GM23338 (cell line): ENCODE measurements at regions not wholly inside any gene's neighbourhood (a gene's known extent, or its start where the extent isn't known, plus 50 kb on each side); places are given as distances from the start of the nearest gene placed in this dataset.

Experiments used
- ATAC-seq: fragments of 200-7000 bp; cut with Tn5 transposase; 3 replicates; pipeline ENCODE4 v1.9.1; 2020
- DNase-seq: peaks from one replicate; pipeline ENCODE4 v3.0.0-alpha.2; 2015; ENCODE audit warnings: low spot score
- H2AFZ ChIP-seq: fragments of 200-600 bp; sonication (generic); 2 replicates; pipeline ENCODE4 v1.8.0; 2016; ENCODE audit warnings: antibody characterized with exemption, mild to moderate bottlenecking, moderate library complexity
- H3F3A ChIP-seq: fragments of 200-600 bp; sonication (generic); replicated peaks from 2 replicates; pipeline ENCODE4 v1.8.0; 2017; ENCODE audit warnings: antibody characterized with exemption, mixed run types, low read depth
- H3K27ac ChIP-seq: fragments of 200-600 bp; sonication (generic); 2 replicates; pipeline ENCODE4 v1.6.1; 2016; ENCODE audit warnings: low read depth
- H3K27me3 ChIP-seq: fragments of 200-600 bp; sonication (generic); 2 replicates; pipeline ENCODE4 v1.8.0; 2016; ENCODE audit warnings: mild to moderate bottlenecking, mixed run types, moderate library complexity; ENCODE audit not compliant: insufficient read depth
- H3K36me3 ChIP-seq: fragments of 200-600 bp; sonication (generic); 2 replicates; pipeline ENCODE4 v1.8.0; 2016; ENCODE audit warnings: mild to moderate bottlenecking; ENCODE audit not compliant: insufficient read depth
- H3K4me1 ChIP-seq: fragments of 200-600 bp; sonication (generic); 2 replicates; pipeline ENCODE4 v1.8.0; 2016; ENCODE audit warnings: mild to moderate bottlenecking, moderate library complexity; ENCODE audit not compliant: insufficient read depth
- H3K4me2 ChIP-seq: fragments of 200-600 bp; sonication (generic); 2 replicates; pipeline ENCODE4 v1.7.1; 2017; ENCODE audit warnings: mixed run types
- H3K4me3 ChIP-seq: fragments of 200-600 bp; sonication (generic); 2 replicates; pipeline ENCODE4 v1.6.1; 2016; ENCODE audit warnings: mixed run types
- H3K79me2 ChIP-seq: fragments of 200-600 bp; sonication (generic); replicated peaks from 2 replicates; pipeline ENCODE4 v1.8.0; 2017; ENCODE audit warnings: mild to moderate bottlenecking; ENCODE audit not compliant: insufficient read depth
- H3K9me2 ChIP-seq: fragments of 200-600 bp; sonication (generic); 2 replicates; pipeline ENCODE4 v1.8.0; 2017; ENCODE audit not compliant: insufficient read depth
- H4K20me1 ChIP-seq: fragments of 200-600 bp; sonication (generic); replicated peaks from 2 replicates; pipeline ENCODE4 v1.8.0; 2017; ENCODE audit warnings: mild to moderate bottlenecking; ENCODE audit not compliant: insufficient read depth
- H3K27ac Mint-ChIP-seq: 2 replicates; pipeline ENCODE4 v1.8.0; 2020; ENCODE audit warnings: inconsistent platforms, mild to moderate bottlenecking, moderate library complexity, mixed read lengths
- H3K27me3 Mint-ChIP-seq: 3 replicates; pipeline ENCODE4 v1.8.0; 2022; ENCODE audit warnings: low read depth, mild to moderate bottlenecking, moderate library complexity, mixed read lengths, inconsistent platforms; ENCODE audit not compliant: insufficient read depth, poor library complexity
- H3K36me3 Mint-ChIP-seq: 3 replicates; pipeline ENCODE4 v1.8.0; 2021; ENCODE audit warnings: low read depth, mild to moderate bottlenecking, inconsistent platforms, moderate library complexity, mixed read lengths
- H3K4me1 Mint-ChIP-seq: 3 replicates; pipeline ENCODE4 v1.8.0; 2020; ENCODE audit warnings: mild to moderate bottlenecking, inconsistent platforms, mixed read lengths
- H3K4me3 Mint-ChIP-seq: 3 replicates; pipeline ENCODE4 v1.8.0; 2021; ENCODE audit warnings: moderate library complexity, mild to moderate bottlenecking, inconsistent platforms, mixed read lengths
- H3K9me3 Mint-ChIP-seq: 3 replicates; pipeline ENCODE4 v1.8.0; 2020; ENCODE audit warnings: moderate library complexity, mild to moderate bottlenecking, inconsistent platforms, mixed read lengths
- CREB1 ChIP-seq: fragments of 250-450 bp; sonication (Bioruptor Pico); IDR thresholded peaks from 2 replicates; pipeline ENCODE4 v1.5.0; 2020; ENCODE audit warnings: low read depth, mild to moderate bottlenecking, moderate library complexity
- CTCF ChIP-seq, 2 experiments: fragments of 200-600 bp in 1 of 2; sonication (generic) in 1 of 2; conservative IDR thresholded peaks; 2 replicates each; pipeline versions ENCODE4 v1.5.1 to v1.6.1; 2016 to 2017; ENCODE audit warnings: antibody characterized with exemption in 2 of 2, low read depth in 2 of 2, mild to moderate bottlenecking in 2 of 2, moderate library complexity in 1 of 2
- ETS1 ChIP-seq: IDR thresholded peaks from 2 replicates; pipeline ENCODE4 v1.6.1; 2016; ENCODE audit warnings: antibody characterized with exemption
- EZH2 ChIP-seq: fragments of 200-600 bp; sonication (generic); IDR thresholded peaks from one replicate; pipeline ENCODE4 v1.8.0; 2017; ENCODE audit warnings: antibody characterized with exemption, mild to moderate bottlenecking, low read depth; ENCODE audit not compliant: unreplicated experiment
- EZH2phosphoT487 ChIP-seq: fragments of 200-600 bp; sonication (generic); IDR thresholded peaks from one replicate; pipeline ENCODE4 v1.8.1; 2018; ENCODE audit warnings: antibody characterized with exemption; ENCODE audit not compliant: unreplicated experiment
- JUNB ChIP-seq: IDR thresholded peaks from one replicate; pipeline ENCODE4 v1.6.1; 2016; ENCODE audit warnings: antibody characterized with exemption; ENCODE audit not compliant: unreplicated experiment
- NANOG ChIP-seq: IDR thresholded peaks from 2 replicates; pipeline ENCODE4 v1.6.1; 2016; ENCODE audit warnings: antibody characterized with exemption, borderline replicate concordance
- POLR2AphosphoS5 ChIP-seq: IDR thresholded peaks from 2 replicates; pipeline ENCODE4 v1.6.1; 2016; ENCODE audit warnings: antibody characterized with exemption, low read depth
- REST ChIP-seq: IDR thresholded peaks from one replicate; pipeline ENCODE4 v1.6.1; 2018; ENCODE audit warnings: antibody characterized with exemption; ENCODE audit not compliant: unreplicated experiment
- STAT1 ChIP-seq: IDR thresholded peaks from one replicate; pipeline ENCODE4 v1.6.1; 2016; ENCODE audit warnings: antibody characterized with exemption; ENCODE audit not compliant: unreplicated experiment
- ZNF114 ChIP-seq: fragments of 250-450 bp; sonication (Bioruptor Pico); IDR thresholded peaks from 2 replicates; pipeline ENCODE4 v1.5.0; 2020; ENCODE audit warnings: mild to moderate bottlenecking, moderate library complexity
- ZNF331 ChIP-seq: fragments of 250-450 bp; sonication (Bioruptor Pico); IDR thresholded peaks from 2 replicates; pipeline ENCODE4 v1.5.0; 2020; ENCODE audit warnings: low read depth, mild to moderate bottlenecking, moderate library complexity
- ZNF462 ChIP-seq: fragments of 250-450 bp; sonication (Bioruptor Pico); IDR thresholded peaks from 2 replicates; pipeline ENCODE4 v1.5.0; 2020; ENCODE audit warnings: mild to moderate bottlenecking, moderate library complexity

- no peaks in the 10 kb centered on the region for H4K20me1 ChIP-seq
- Mint-ChIP-seq H3K27ac (no peak overlapping the region), H3K27me3 (no peaks in the 10 kb centered on the region), H3K4me3 (no peak overlapping the region), H3K4me1 (no peaks in the 10 kb centered on the region), H3K36me3 (peaks cover 9% of the 10 kb centered on the region; the same call in 2 of the 3 replicates), H3K9me3 (peaks cover 21% of the 10 kb centered on the region; the same call in 2 of the 3 replicates)
- H3K27me3 ChIP-seq = no peaks in the 10 kb centered on the region
- no peaks in the 10 kb centered on the region for H3K9me2 ChIP-seq
- no peaks in the 10 kb centered on the region for H3K79me2 ChIP-seq
- no peaks in the 10 kb centered on the region for H3K4me1 ChIP-seq
- no peak for TF ChIP-seq ETS1
- no peak for TF ChIP-seq ZNF331 (CRISPR knock-in tag)
- no peak for TF ChIP-seq STAT1
- no peak for TF ChIP-seq JUNB
- no peak for TF ChIP-seq CREB1 (CRISPR knock-in tag)
- no peak for TF ChIP-seq POLR2AphosphoS5
- TF ChIP-seq CTCF (conservative IDR thresholded peaks at IDR 0.05; ENCODE audit: low read depth in 2 of 2) = no peak
- no peak for TF ChIP-seq EZH2
- no peak for TF ChIP-seq EZH2phosphoT487
- no peak for TF ChIP-seq ZNF462 (CRISPR knock-in tag)
- no peak for TF ChIP-seq ZNF114 (CRISPR knock-in tag)
- TF ChIP-seq REST = no peak
- no peak for TF ChIP-seq NANOG
- no peak overlapping the region for H3K27ac ChIP-seq
- H2AFZ ChIP-seq = no peak overlapping the region
- H3K4me2 ChIP-seq = no peak overlapping the region
- no peak overlapping the region for H3K4me3 ChIP-seq
- ATAC-seq (no peak), DNase-seq (no peak)
- H3F3A ChIP-seq = no peaks in the 10 kb centered on the region
- no peaks in the 10 kb centered on the region for H3K36me3 ChIP-seq
These were observed 593.5 kb downstream of the ADCYAP1 start for GRCh38 chr18:1498216-1498615.
